ENCODE measurements at regions not wholly inside any gene's neighbourhood (a gene's known extent, or its start where the extent isn't known, plus 50 kb on each side); places are given as distances from the start of the nearest gene placed in this dataset.

GRCh38 chr14:99333214-99333613 lies 61.2 kb upstream of the BCL11B start:
- TF ChIP-seq POLR2A (IDR thresholded peaks at IDR 0.05) (no peak), EP300 (IDR thresholded peaks at IDR 0.05) (no peak)

All from suprapubic skin (tissue), 2 donors.